RPMI8226 (cell line): ENCODE measurements at regions not wholly inside any gene's neighbourhood (a gene's known extent, or its start where the extent isn't known, plus 50 kb on each side); places are given as distances from the start of the nearest gene placed in this dataset.
A peak's percentile ranks its signal among the peaks of the same experiment; 100 is the strongest.
"Not testable (repeated sequence)": the region's sequence is repeated elsewhere in the genome, so short reads cannot be mapped to it uniquely, and the experiment has no call there.

Source experiments
- DNase-seq: peaks from one replicate; pipeline ENCODE4 v3.0.0-alpha.2; 2015

- DNase-seq = no peak
Observed at GRCh38 chr9:19650312-19650711, 138.5 kb downstream of the SLC24A2 start.

- no peak for DNase-seq
Observed at GRCh38 chr9:19649336-19650041, 139.3 kb downstream of the SLC24A2 start.

GRCh38 chr9:19648672-19649071 is 140.2 kb downstream of the SLC24A2 start:
- no peak for DNase-seq

- no peak for DNase-seq
Observed at GRCh38 chr9:19643875-19644274, 145.0 kb downstream of the SLC24A2 start.

GRCh38 chr9:19642256-19642655 is 146.6 kb downstream of the SLC24A2 start:
- DNase-seq = peak; percentile 8

- no peak for DNase-seq
Observed at GRCh38 chr9:19641046-19641445, 147.8 kb downstream of the SLC24A2 start.

- DNase-seq = no peak
Observed at GRCh38 chr9:19640014-19640413, 148.8 kb downstream of the SLC24A2 start.

- no peak for DNase-seq
Observed at GRCh38 chr9:19637084-19637483, 151.8 kb downstream of the SLC24A2 start.

GRCh38 chr9:19634881-19635280 is 154.0 kb downstream of the SLC24A2 start:
- no peak for DNase-seq

- no peak for DNase-seq
Observed at GRCh38 chr9:19631181-19631580, 157.7 kb downstream of the SLC24A2 start.

GRCh38 chr9:19630760-19631159 is 158.1 kb downstream of the SLC24A2 start:
- DNase-seq = no peak

GRCh38 chr9:19629488-19629887 is 159.3 kb downstream of the SLC24A2 start:
- no peak for DNase-seq

- DNase-seq = not testable (repeated sequence)
Observed at GRCh38 chr9:19625426-19625825, 163.4 kb downstream of the SLC24A2 start.

GRCh38 chr9:19624519-19624918 is 164.3 kb downstream of the SLC24A2 start:
- DNase-seq = no peak

GRCh38 chr9:19623941-19624340 is 164.9 kb downstream of the SLC24A2 start:
- DNase-seq = no peak

GRCh38 chr9:19620326-19620725 is 168.5 kb downstream of the SLC24A2 start:
- DNase-seq = no peak

- no peak for DNase-seq
Observed at GRCh38 chr9:19619221-19619620, 169.6 kb downstream of the SLC24A2 start.

- no peak for DNase-seq
Observed at GRCh38 chr9:19618816-19619215, 170.0 kb downstream of the SLC24A2 start.

GRCh38 chr9:19615036-19615624 is 173.7 kb downstream of the SLC24A2 start:
- no peak for DNase-seq

GRCh38 chr9:19614294-19614693 is 174.5 kb downstream of the SLC24A2 start:
- no peak for DNase-seq

- DNase-seq = no peak
Observed at GRCh38 chr9:19600538-19600937, 188.3 kb downstream of the SLC24A2 start.

GRCh38 chr9:19598722-19599121 is 189.9 kb downstream of the ACER2 start:
- DNase-seq = no peak

- DNase-seq = no peak
Observed at GRCh38 chr9:19597176-19597575, 188.4 kb downstream of the ACER2 start.

GRCh38 chr9:19595003-19595402 is 186.2 kb downstream of the ACER2 start:
- no peak for DNase-seq

- no peak for DNase-seq
Observed at GRCh38 chr9:19587678-19588077, 178.9 kb downstream of the ACER2 start.
